HG03571 (cell line): ENCODE measurements at regions not wholly inside any gene's neighbourhood (a gene's known extent, or its start where the extent isn't known, plus 50 kb on each side); places are given as distances from the start of the nearest gene placed in this dataset.

ENCODE experiments used
- ATAC-seq: cut with Tn5 transposase; IDR thresholded peaks from one replicate; pipeline ENCODE4 v1.9.1; 2021; ENCODE audit not compliant: unreplicated experiment

GRCh38 chr5:81914696-81915095 lies 57.1 kb upstream of the ATG10 start:
- ATAC-seq = no peak

- ATAC-seq = no peak
Measured at GRCh38 chr5:81912933-81913332, 58.9 kb upstream of the ATG10 start.

GRCh38 chr5:81909677-81910076 lies 62.1 kb upstream of the ATG10 start:
- no peak for ATAC-seq

- ATAC-seq = no peak
Measured at GRCh38 chr5:81908771-81909170, 63.1 kb upstream of the ATG10 start.

GRCh38 chr5:81908044-81908443 lies 63.8 kb upstream of the ATG10 start:
- ATAC-seq = no peak

- ATAC-seq = no peak
Measured at GRCh38 chr5:81907012-81907635, 64.7 kb upstream of the ATG10 start.

- no peak for ATAC-seq
Measured at GRCh38 chr5:81906086-81906485, 65.7 kb upstream of the ATG10 start.

GRCh38 chr5:81904861-81905260 lies 67.0 kb upstream of the ATG10 start:
- ATAC-seq = no peak

- ATAC-seq = no peak
Measured at GRCh38 chr5:81904166-81904565, 67.7 kb upstream of the ATG10 start.

- no peak for ATAC-seq
Measured at GRCh38 chr5:81901586-81901985, 70.2 kb upstream of the ATG10 start.

- no peak for ATAC-seq
Measured at GRCh38 chr5:81899123-81899522, 72.7 kb upstream of the ATG10 start.

GRCh38 chr5:81898403-81898802 lies 73.4 kb upstream of the ATG10 start:
- no peak for ATAC-seq

GRCh38 chr5:81896764-81897163 lies 75.1 kb upstream of the ATG10 start:
- no peak for ATAC-seq

- ATAC-seq = no peak
Measured at GRCh38 chr5:81895307-81895706, 76.5 kb upstream of the ATG10 start.

GRCh38 chr5:81893961-81894360 lies 77.9 kb upstream of the ATG10 start:
- no peak for ATAC-seq

- no peak for ATAC-seq
Measured at GRCh38 chr5:81884871-81885270, 87.0 kb upstream of the ATG10 start.

- no peak for ATAC-seq
Measured at GRCh38 chr5:81883371-81883770, 88.5 kb upstream of the ATG10 start.

GRCh38 chr5:81881595-81881994 lies 90.2 kb upstream of the ATG10 start:
- ATAC-seq = no peak

- ATAC-seq = no peak
Measured at GRCh38 chr5:81879936-81880335, 91.9 kb upstream of the ATG10 start.

GRCh38 chr5:81878333-81878732 lies 93.5 kb upstream of the ATG10 start:
- ATAC-seq = no peak

- no peak for ATAC-seq
Measured at GRCh38 chr5:81866994-81867393, 104.8 kb upstream of the ATG10 start.

- no peak for ATAC-seq
Measured at GRCh38 chr5:81860778-81861177, 109.9 kb upstream of the SSBP2 start.

- no peak for ATAC-seq
Measured at GRCh38 chr5:81859624-81860023, 108.7 kb upstream of the SSBP2 start.
